T-helper 17 cell (primary cell): ENCODE measurements at regions not wholly inside any gene's neighbourhood (a gene's known extent, or its start where the extent isn't known, plus 50 kb on each side); places are given as distances from the start of the nearest gene placed in this dataset.
"Not testable (repeated sequence)": the region's sequence is repeated elsewhere in the genome, so short reads cannot be mapped to it uniquely, and the experiment has no call there.

Source experiments
- ATAC-seq: fragments of 150-1000 bp; cut with Tn5 transposase; 2 replicates; pipeline ENCODE4 v1.10.0; 2021; ENCODE audit warnings: mild to moderate bottlenecking, moderate library complexity
- DNase-seq, 3 donors: peaks; one replicate each; pipeline versions ENCODE4 v3.0.0 to v3.0.0-alpha.2; 2020 to 2021
- H3K9me3 ChIP-seq: one replicate; pipeline ENCODE4 v1.7.0; 2013; ENCODE audit warnings: low read length, mild to moderate bottlenecking; ENCODE audit not compliant: control insufficient read depth, poor library complexity, severe bottlenecking
- H3K27ac Mint-ChIP-seq: one replicate; pipeline ENCODE4 v1.8.0; 2022; ENCODE audit warnings: mild to moderate bottlenecking, moderate library complexity, mixed read lengths
- H3K27me3 Mint-ChIP-seq: one replicate; pipeline ENCODE4 v1.8.0; 2022; ENCODE audit warnings: mixed read lengths
- H3K36me3 Mint-ChIP-seq: one replicate; pipeline ENCODE4 v1.8.0; 2022; ENCODE audit warnings: low read depth, mixed read lengths
- H3K4me1 Mint-ChIP-seq: one replicate; pipeline ENCODE4 v1.8.0; 2022; ENCODE audit warnings: mild to moderate bottlenecking, mixed read lengths
- H3K4me3 Mint-ChIP-seq: one replicate; pipeline ENCODE4 v1.8.0; 2022; ENCODE audit warnings: mild to moderate bottlenecking, moderate library complexity, mixed read lengths

- not testable (repeated sequence) for H3K36me3 Mint-ChIP-seq
These were observed 196.9 kb downstream of the AVL9 start for GRCh38 chr7:32691965-32692815.

GRCh38 chr7:32688092-32688491 lies 192.8 kb downstream of the AVL9 start:
- ATAC-seq, H3K36me3 Mint-ChIP-seq, H3K9me3 ChIP-seq, DNase-seq, H3K27me3 Mint-ChIP-seq, H3K27ac Mint-ChIP-seq, H3K4me3 Mint-ChIP-seq: not testable (repeated sequence)
- H3K4me1 Mint-ChIP-seq, result peaks cover 13% of the 10 kb centered on the region

More at GRCh38 chr7:32691965-32692815, 196.9 kb downstream of the AVL9 start:
- H3K27ac Mint-ChIP-seq, result peak overlapping the region; percentile 8
- not testable (repeated sequence) for H3K27me3 Mint-ChIP-seq, H3K9me3 ChIP-seq, DNase-seq
- peaks cover 13% of the 10 kb centered on the region for H3K4me1 Mint-ChIP-seq
- peak; percentile 85 for ATAC-seq
- H3K4me3 Mint-ChIP-seq, result peak overlapping the region; percentile 63

- Mint-ChIP-seq H3K4me3 (no peak overlapping the region), H3K27me3 (peaks cover 9% of the 10 kb centered on the region), H3K27ac (no peak overlapping the region), H3K36me3 (peaks cover 2% of the 10 kb centered on the region), H3K4me1 (no peaks in the 10 kb centered on the region)
- DNase-seq (no peak), ATAC-seq (no peak)
- H3K9me3 ChIP-seq, result no peaks in the 10 kb centered on the region
These were observed 185.9 kb downstream of the AVL9 start for GRCh38 chr7:32681174-32681518.

GRCh38 chr7:32680259-32681173 lies 185.2 kb downstream of the AVL9 start:
- DNase-seq (no peak), ATAC-seq (no peak)
- no peaks in the 10 kb centered on the region for H3K4me1 Mint-ChIP-seq
- no peaks in the 10 kb centered on the region for H3K9me3 ChIP-seq
- H3K4me3 Mint-ChIP-seq, result no peak overlapping the region
- no peak overlapping the region for H3K27ac Mint-ChIP-seq
- H3K27me3 Mint-ChIP-seq, result peaks cover 9% of the 10 kb centered on the region
- H3K36me3 Mint-ChIP-seq, result peaks cover 2% of the 10 kb centered on the region

- H3K9me3 ChIP-seq, result no peaks in the 10 kb centered on the region
- H3K27ac Mint-ChIP-seq, result no peak overlapping the region
- ATAC-seq (no peak), DNase-seq (no peak)
- no peak overlapping the region for H3K4me3 Mint-ChIP-seq
- peaks cover 9% of the 10 kb centered on the region for H3K27me3 Mint-ChIP-seq
- H3K36me3 Mint-ChIP-seq, result peaks cover 2% of the 10 kb centered on the region
- no peaks in the 10 kb centered on the region for H3K4me1 Mint-ChIP-seq
These were observed 183.9 kb downstream of the AVL9 start for GRCh38 chr7:32679192-32679591.

- peaks cover 9% of the 10 kb centered on the region for H3K27me3 Mint-ChIP-seq
- H3K36me3 Mint-ChIP-seq, result peaks cover 2% of the 10 kb centered on the region
- H3K27ac Mint-ChIP-seq, result no peak overlapping the region
- H3K9me3 ChIP-seq, result no peaks in the 10 kb centered on the region
- DNase-seq, result no peak
- no peaks in the 10 kb centered on the region for H3K4me1 Mint-ChIP-seq
- no peak overlapping the region for H3K4me3 Mint-ChIP-seq
- no peak for ATAC-seq
These were observed 182.3 kb downstream of the AVL9 start for GRCh38 chr7:32677593-32677992.

- ATAC-seq (no peak), DNase-seq (no peak)
- Mint-ChIP-seq H3K36me3 (peaks cover 2% of the 10 kb centered on the region), H3K4me1 (no peaks in the 10 kb centered on the region), H3K4me3 (no peak overlapping the region), H3K27ac (no peak overlapping the region), H3K27me3 (peaks cover 9% of the 10 kb centered on the region)
- no peaks in the 10 kb centered on the region for H3K9me3 ChIP-seq
These were observed 181.1 kb downstream of the AVL9 start for GRCh38 chr7:32676249-32676941.

GRCh38 chr7:32673275-32673983 lies 178.1 kb downstream of the AVL9 start:
- Mint-ChIP-seq H3K36me3 (peaks cover 2% of the 10 kb centered on the region), H3K27ac (no peak overlapping the region), H3K4me1 (no peaks in the 10 kb centered on the region), H3K4me3 (no peak overlapping the region), H3K27me3 (no peaks in the 10 kb centered on the region)
- H3K9me3 ChIP-seq, result no peaks in the 10 kb centered on the region
- ATAC-seq (no peak), DNase-seq (no peak)

GRCh38 chr7:32670110-32671025 lies 175.1 kb downstream of the AVL9 start:
- DNase-seq (no peak), ATAC-seq (no peak)
- no peaks in the 10 kb centered on the region for H3K9me3 ChIP-seq
- Mint-ChIP-seq H3K36me3 (no peaks in the 10 kb centered on the region), H3K4me3 (no peak overlapping the region), H3K27ac (no peak overlapping the region), H3K27me3 (no peaks in the 10 kb centered on the region), H3K4me1 (no peaks in the 10 kb centered on the region)

- H3K4me3 Mint-ChIP-seq, H3K27me3 Mint-ChIP-seq, ATAC-seq, H3K4me1 Mint-ChIP-seq, DNase-seq, H3K9me3 ChIP-seq, H3K27ac Mint-ChIP-seq, H3K36me3 Mint-ChIP-seq: not testable (repeated sequence)
These were observed 174.0 kb downstream of the AVL9 start for GRCh38 chr7:32669173-32669870.

GRCh38 chr7:32668387-32669097 lies 173.3 kb downstream of the AVL9 start:
- not testable (repeated sequence) for H3K27me3 Mint-ChIP-seq, DNase-seq, H3K4me1 Mint-ChIP-seq, H3K4me3 Mint-ChIP-seq, H3K27ac Mint-ChIP-seq, H3K36me3 Mint-ChIP-seq, ATAC-seq, H3K9me3 ChIP-seq
